HG02759 (cell line): ENCODE measurements at regions not wholly inside any gene's neighbourhood (a gene's known extent, or its start where the extent isn't known, plus 50 kb on each side); places are given as distances from the start of the nearest gene placed in this dataset.
"Not testable (repeated sequence)": the region's sequence is repeated elsewhere in the genome, so short reads cannot be mapped to it uniquely, and the experiment has no call there.

Source experiments
- ATAC-seq: cut with Tn5 transposase; IDR thresholded peaks from one replicate; pipeline ENCODE4 v1.9.1; 2021; ENCODE audit warnings: mild to moderate bottlenecking, moderate library complexity; ENCODE audit not compliant: unreplicated experiment

- ATAC-seq = no peak
Measured at GRCh38 chr3:31178467-31178866, 284.0 kb upstream of the GADL1 start.

GRCh38 chr3:31179768-31180167 lies 285.3 kb upstream of the GADL1 start:
- ATAC-seq = no peak

- ATAC-seq = no peak
Measured at GRCh38 chr3:31180274-31180673, 285.8 kb upstream of the GADL1 start.

GRCh38 chr3:31181661-31182060 lies 287.2 kb upstream of the GADL1 start:
- no peak for ATAC-seq

- ATAC-seq = no peak
Measured at GRCh38 chr3:31182661-31183060, 288.2 kb upstream of the GADL1 start.

- ATAC-seq = no peak
Measured at GRCh38 chr3:31184261-31185061, 290.0 kb upstream of the GADL1 start.

- no peak for ATAC-seq
Measured at GRCh38 chr3:31185062-31185357, 290.5 kb upstream of the GADL1 start.

GRCh38 chr3:31186041-31186440 lies 291.6 kb upstream of the GADL1 start:
- no peak for ATAC-seq

GRCh38 chr3:31187380-31187779 lies 292.9 kb upstream of the GADL1 start:
- ATAC-seq = no peak

- no peak for ATAC-seq
Measured at GRCh38 chr3:31188112-31188511, 293.7 kb upstream of the GADL1 start.

GRCh38 chr3:31189330-31189729 lies 294.9 kb upstream of the GADL1 start:
- no peak for ATAC-seq

- no peak for ATAC-seq
Measured at GRCh38 chr3:31189971-31190370, 295.5 kb upstream of the GADL1 start.

GRCh38 chr3:31191354-31191753 lies 296.9 kb upstream of the GADL1 start:
- no peak for ATAC-seq

GRCh38 chr3:31193429-31193828 lies 299.0 kb upstream of the GADL1 start:
- ATAC-seq = no peak

GRCh38 chr3:31193871-31194270 lies 299.4 kb upstream of the GADL1 start:
- no peak for ATAC-seq

- no peak for ATAC-seq
Measured at GRCh38 chr3:31196261-31196660, 301.8 kb upstream of the GADL1 start.

- ATAC-seq = no peak
Measured at GRCh38 chr3:31196881-31197364, 302.5 kb upstream of the GADL1 start.

GRCh38 chr3:31197941-31198340 lies 303.5 kb upstream of the GADL1 start:
- no peak for ATAC-seq

- no peak for ATAC-seq
Measured at GRCh38 chr3:31198890-31199289, 304.4 kb upstream of the GADL1 start.

GRCh38 chr3:31203960-31204795 lies 309.7 kb upstream of the GADL1 start:
- ATAC-seq = no peak

GRCh38 chr3:31204796-31205056 lies 310.3 kb upstream of the GADL1 start:
- not testable (repeated sequence) for ATAC-seq

- ATAC-seq = no peak
Measured at GRCh38 chr3:31210068-31210645, 315.7 kb upstream of the GADL1 start.
